ENCODE measurements at regions not wholly inside any gene's neighbourhood (a gene's known extent, or its start where the extent isn't known, plus 50 kb on each side); places are given as distances from the start of the nearest gene placed in this dataset.

GRCh38 chr7:10038351-10038750, 935.3 kb upstream of the PHF14 start:
- no peak for DNase-seq

GRCh38 chr7:10040674-10041073, 933.0 kb upstream of the PHF14 start:
- no peak for DNase-seq

- no peak for DNase-seq
Measured at GRCh38 chr7:10070899-10071298, 902.8 kb upstream of the PHF14 start.

- no peak for DNase-seq
Measured at GRCh38 chr7:10075866-10076265, 897.8 kb upstream of the PHF14 start.

- no peak for DNase-seq
Measured at GRCh38 chr7:10076660-10077300, 896.9 kb upstream of the PHF14 start.

GRCh38 chr7:10079572-10079971, 894.1 kb upstream of the PHF14 start:
- no peak for DNase-seq

- DNase-seq, result no peak
Measured at GRCh38 chr7:10082896-10083295, 890.8 kb upstream of the PHF14 start.

- no peak for DNase-seq
Measured at GRCh38 chr7:10083766-10084165, 889.9 kb upstream of the PHF14 start.

- DNase-seq, result no peak
Measured at GRCh38 chr7:10085231-10085630, 888.4 kb upstream of the PHF14 start.

- DNase-seq, result no peak
Measured at GRCh38 chr7:10100572-10100971, 873.1 kb upstream of the PHF14 start.

GRCh38 chr7:10101351-10101750, 872.3 kb upstream of the PHF14 start:
- DNase-seq, result no peak

- no peak for DNase-seq
Measured at GRCh38 chr7:10104292-10104691, 869.4 kb upstream of the PHF14 start.

- DNase-seq, result no peak
Measured at GRCh38 chr7:10106609-10107008, 867.1 kb upstream of the PHF14 start.

GRCh38 chr7:10116511-10116910, 857.2 kb upstream of the PHF14 start:
- no peak for DNase-seq

- DNase-seq, result no peak
Measured at GRCh38 chr7:10117815-10118214, 855.9 kb upstream of the PHF14 start.

- DNase-seq, result no peak
Measured at GRCh38 chr7:10120936-10121335, 852.7 kb upstream of the PHF14 start.

GRCh38 chr7:10121631-10122030, 852.0 kb upstream of the PHF14 start:
- no peak for DNase-seq

GRCh38 chr7:10122551-10123100, 851.0 kb upstream of the PHF14 start:
- no peak for DNase-seq

GRCh38 chr7:10128748-10129147, 844.9 kb upstream of the PHF14 start:
- DNase-seq, result no peak

GRCh38 chr7:10138087-10138854, 835.4 kb upstream of the PHF14 start:
- DNase-seq, result no peak

GRCh38 chr7:10146271-10146670, 827.4 kb upstream of the PHF14 start:
- no peak for DNase-seq

- DNase-seq, result no peak
Measured at GRCh38 chr7:10156972-10157371, 816.7 kb upstream of the PHF14 start.

GRCh38 chr7:10181996-10182395, 791.7 kb upstream of the PHF14 start:
- DNase-seq, result no peak

GRCh38 chr7:10192074-10192473, 781.6 kb upstream of the PHF14 start:
- DNase-seq, result no peak

Data from CD4-positive, alpha-beta T cell treated with Interleukin-17A for 1 hour (primary cell).